COLO668 (cell line): ENCODE measurements at regions not wholly inside any gene's neighbourhood (a gene's known extent, or its start where the extent isn't known, plus 50 kb on each side); places are given as distances from the start of the nearest gene placed in this dataset.

ENCODE experiments used
- DNase-seq: peaks from one replicate; lab custom pipeline; 2025; ENCODE audit not compliant: unreplicated experiment; lab: John Stamatoyannopoulos, UW

- DNase-seq: no peak
Observed at GRCh38 chr6:113623129-113623528, 234.0 kb upstream of the MARCKS start.

- no peak for DNase-seq
Observed at GRCh38 chr6:113625850-113626249, 231.3 kb upstream of the MARCKS start.

- no peak for DNase-seq
Observed at GRCh38 chr6:113626475-113626874, 230.7 kb upstream of the MARCKS start.

GRCh38 chr6:113627480-113627879 lies 229.7 kb upstream of the MARCKS start:
- DNase-seq: no peak

- DNase-seq: no peak
Observed at GRCh38 chr6:113629256-113629655, 227.9 kb upstream of the MARCKS start.

GRCh38 chr6:113629975-113630737 lies 227.0 kb upstream of the MARCKS start:
- no peak for DNase-seq

GRCh38 chr6:113630738-113631535 lies 226.2 kb upstream of the MARCKS start:
- DNase-seq: no peak

GRCh38 chr6:113631666-113632065 lies 225.5 kb upstream of the MARCKS start:
- no peak for DNase-seq

- peak; percentile 21 for DNase-seq
Observed at GRCh38 chr6:113632220-113632864, 224.8 kb upstream of the MARCKS start.

GRCh38 chr6:113633638-113634037 lies 223.5 kb upstream of the MARCKS start:
- no peak for DNase-seq

- DNase-seq: no peak
Observed at GRCh38 chr6:113634352-113635163, 222.6 kb upstream of the MARCKS start.

- DNase-seq: no peak
Observed at GRCh38 chr6:113635222-113635986, 221.7 kb upstream of the MARCKS start.

GRCh38 chr6:113636357-113636824 lies 220.8 kb upstream of the MARCKS start:
- no peak for DNase-seq

- no peak for DNase-seq
Observed at GRCh38 chr6:113640051-113640450, 217.1 kb upstream of the MARCKS start.

- DNase-seq: no peak
Observed at GRCh38 chr6:113642001-113642713, 215.0 kb upstream of the MARCKS start.

GRCh38 chr6:113642714-113643406 lies 214.3 kb upstream of the MARCKS start:
- DNase-seq: peak; percentile 92

- no peak for DNase-seq
Observed at GRCh38 chr6:113643407-113643770, 213.8 kb upstream of the MARCKS start.

GRCh38 chr6:113644861-113645575 lies 212.1 kb upstream of the MARCKS start:
- no peak for DNase-seq
